Brain pericyte (primary cell): ENCODE measurements at regions not wholly inside any gene's neighbourhood (a gene's known extent, or its start where the extent isn't known, plus 50 kb on each side); places are given as distances from the start of the nearest gene placed in this dataset.

Experiments
- DNase-seq: peaks from one replicate; pipeline ENCODE4 v3.0.0-alpha.2; 2012; ENCODE audit warnings: low read depth, low spot score

DNA sequence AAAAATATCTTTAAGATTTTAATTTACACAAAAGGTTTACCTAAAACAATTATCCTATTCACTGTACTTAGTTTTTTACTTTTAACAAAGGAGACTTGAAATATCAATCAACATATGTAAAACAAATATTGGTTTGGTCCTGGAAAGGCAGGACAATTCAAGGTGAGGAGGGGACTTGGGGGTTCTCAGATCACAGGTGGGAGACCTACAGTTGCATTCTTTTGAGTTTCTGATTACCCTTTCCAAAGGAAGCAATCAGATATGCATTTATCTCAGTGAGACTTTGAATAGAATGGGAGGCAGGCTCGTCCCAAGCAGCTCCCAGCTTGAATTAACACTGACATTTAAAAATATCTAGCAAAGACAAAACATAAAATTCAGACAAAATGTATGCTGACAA lies 1917.3 kb downstream of the C4orf33 start:
- DNase-seq: no peak

DNA sequence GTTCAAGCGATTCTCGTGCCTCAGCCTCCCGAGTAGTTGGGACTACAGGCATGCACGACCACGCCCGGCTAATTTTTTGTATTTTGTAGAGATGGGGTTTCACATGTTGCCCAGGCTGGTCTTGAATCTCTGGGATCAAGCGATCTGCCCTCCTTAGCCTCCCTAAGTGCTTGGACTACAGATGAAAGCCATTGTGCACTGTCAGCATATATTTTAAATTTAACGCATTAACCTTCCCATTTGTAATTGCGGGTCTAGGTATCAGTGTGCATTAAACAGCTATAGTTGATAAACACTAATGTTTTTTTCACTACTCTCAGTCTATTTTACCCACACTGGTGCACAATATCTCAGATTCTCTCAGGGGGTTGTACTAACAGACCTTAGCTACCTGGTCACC lies 1930.8 kb downstream of the C4orf33 start:
- no peak for DNase-seq

GRCh38 chr4:131044368-131044767 lies 1948.4 kb downstream of the C4orf33 start:
- DNase-seq: no peak

DNA sequence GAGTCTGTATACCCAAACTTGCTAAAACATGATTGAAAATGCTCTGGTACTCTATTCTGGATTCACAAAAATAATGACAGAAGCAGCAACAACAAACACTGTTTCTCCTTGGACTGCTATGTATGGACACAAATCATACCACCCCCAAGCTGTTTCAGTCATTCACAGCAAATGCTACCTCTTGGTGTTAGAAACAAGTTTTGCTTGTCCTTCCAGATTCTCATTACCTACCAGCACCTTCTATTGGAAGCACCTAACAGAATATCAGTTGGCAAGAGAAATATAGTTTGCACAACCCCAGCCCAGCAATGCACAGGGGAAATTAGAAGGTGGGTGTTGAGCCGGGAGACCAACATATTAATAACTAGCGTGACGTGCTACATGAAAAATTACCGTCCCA lies 1950.9 kb downstream of the C4orf33 start:
- DNase-seq: no peak

DNA sequence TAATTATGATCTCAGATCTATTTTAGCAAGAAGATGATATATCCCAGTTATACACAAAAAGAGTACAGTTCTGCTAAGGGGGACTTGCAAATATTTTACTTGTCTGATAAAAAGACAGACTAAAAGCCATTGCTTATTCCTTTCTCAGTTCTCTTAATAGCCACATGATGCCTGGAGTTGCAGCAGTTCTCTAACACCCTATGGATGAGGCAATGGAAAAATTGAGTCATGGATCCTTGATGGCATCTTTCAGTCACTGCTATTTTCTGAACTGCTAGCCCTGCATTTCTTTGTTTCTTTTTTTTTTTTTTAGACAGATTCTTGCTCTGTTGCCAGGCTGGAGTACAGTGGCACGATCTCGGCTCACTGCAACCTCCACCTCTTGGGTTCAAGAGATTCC lies 1956.7 kb downstream of the C4orf33 start:
- DNase-seq: no peak

DNA sequence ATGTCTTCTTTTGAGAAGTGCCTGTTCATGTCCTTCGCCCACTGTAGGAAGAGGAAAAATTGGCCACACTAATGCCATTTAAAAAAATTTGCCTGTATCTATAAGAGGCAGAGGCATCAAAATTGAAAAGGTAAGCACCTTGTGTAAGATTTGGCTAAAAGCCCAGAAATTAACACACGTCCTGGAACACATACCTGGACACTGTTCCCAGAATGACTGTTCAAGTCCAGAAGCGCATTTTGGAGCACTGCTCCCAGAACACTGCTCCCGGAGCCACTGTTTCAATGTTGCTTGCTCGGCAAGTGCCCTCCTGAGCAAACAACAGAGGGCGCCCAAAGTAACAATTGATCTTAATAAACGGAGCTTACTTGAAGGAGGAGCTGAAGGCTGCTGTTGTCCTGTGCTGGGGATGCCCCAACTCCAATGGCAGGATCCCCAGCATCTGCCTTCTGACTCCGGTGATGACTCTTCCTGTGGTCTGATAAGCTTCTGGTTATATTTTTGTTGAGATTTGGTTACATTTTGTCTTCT lies 1958.6 kb downstream of the C4orf33 start:
- DNase-seq: no peak

GRCh38 chr4:131061734-131062133 lies 1965.8 kb downstream of the C4orf33 start:
- DNase-seq: no peak

- DNase-seq: no peak
These were observed 1967.9 kb downstream of the C4orf33 start for GRCh38 chr4:131063878-131064277.

GRCh38 chr4:131081069-131081468 lies 1985.1 kb downstream of the C4orf33 start:
- DNase-seq: no peak

- DNase-seq: no peak
These were observed 1989.0 kb downstream of the C4orf33 start for GRCh38 chr4:131084997-131085396.

- no peak for DNase-seq
These were observed 1995.9 kb downstream of the C4orf33 start for GRCh38 chr4:131091896-131092295.

DNA sequence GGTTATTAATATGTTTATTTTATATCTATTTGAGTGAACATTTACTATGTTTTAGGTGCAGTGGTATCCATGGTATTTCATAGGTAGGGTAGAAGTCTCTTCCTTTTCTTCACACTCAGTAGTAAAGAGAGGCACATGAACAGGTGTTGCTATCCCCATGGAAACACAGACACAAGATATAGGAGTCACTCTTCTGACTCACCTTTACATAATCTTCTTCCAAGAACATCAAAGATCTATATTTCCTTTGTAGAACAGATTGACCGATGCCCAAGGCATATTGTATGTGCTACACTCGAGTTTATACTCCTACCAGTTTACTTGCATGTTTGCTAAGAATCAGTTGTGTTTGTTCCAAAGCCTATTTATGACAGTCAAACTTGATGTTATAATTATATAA lies 1997.4 kb downstream of the C4orf33 start:
- no peak for DNase-seq

DNA sequence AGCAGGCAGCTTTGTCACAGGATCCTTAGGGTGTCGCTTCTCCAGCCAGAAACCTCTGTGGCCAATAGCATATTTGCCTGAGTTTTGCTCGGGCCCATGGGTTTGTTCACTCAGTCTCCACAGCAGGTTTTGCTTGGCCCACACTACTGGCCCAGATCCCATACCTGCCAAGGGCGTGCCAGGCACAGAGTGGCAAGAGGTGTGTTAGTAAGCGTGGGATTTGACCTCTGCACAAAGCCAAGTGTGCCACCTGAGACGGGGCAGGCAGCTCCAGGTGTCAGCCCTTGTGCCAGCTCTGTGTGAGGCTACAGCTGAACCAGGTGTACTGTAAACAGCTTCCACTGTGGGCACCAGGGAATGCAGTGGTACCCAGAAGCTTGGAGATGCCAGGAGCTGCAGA lies 2003.0 kb downstream of the C4orf33 start:
- DNase-seq: no peak

DNA sequence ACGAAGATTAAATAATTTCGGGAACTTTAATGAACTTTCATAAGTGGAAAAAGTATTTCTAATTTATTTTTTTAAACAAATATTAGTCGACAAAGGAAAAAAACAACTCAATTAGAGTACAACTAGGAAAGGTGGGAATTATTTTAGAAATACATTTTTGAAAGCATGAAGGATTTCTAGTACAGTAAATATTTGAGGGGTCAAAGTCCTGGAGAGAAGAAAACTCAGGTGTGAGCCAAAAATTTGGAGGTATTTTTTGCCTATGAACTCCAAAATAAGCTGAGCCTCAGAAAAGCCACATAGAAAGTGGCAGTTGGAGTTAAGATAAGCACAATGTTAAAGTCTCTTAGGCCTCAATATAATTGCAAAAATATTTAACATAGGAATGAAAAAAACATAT lies 2017.3 kb downstream of the C4orf33 start:
- no peak for DNase-seq

DNA sequence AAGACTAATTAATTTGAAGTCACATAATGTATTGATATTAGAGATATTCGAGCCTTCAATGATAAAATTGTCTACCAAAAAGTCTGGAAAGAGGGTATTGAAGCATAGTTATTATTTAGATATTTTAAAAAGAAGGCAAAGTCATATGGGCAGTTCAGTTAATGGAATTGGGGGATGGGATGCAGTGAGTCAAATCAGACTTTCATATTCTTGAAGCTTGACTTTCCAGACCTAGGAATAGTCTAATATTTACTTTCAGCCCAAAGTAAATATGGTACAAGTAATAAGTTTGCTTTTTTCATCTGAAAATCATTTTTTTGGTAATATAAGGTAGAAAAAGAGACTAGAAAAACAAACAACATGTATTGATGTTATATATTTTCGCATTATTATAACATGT lies 2017.8 kb downstream of the C4orf33 start:
- DNase-seq: no peak

GRCh38 chr4:131119661-131120060 lies 2023.7 kb downstream of the C4orf33 start:
- no peak for DNase-seq

- DNase-seq: no peak
These were observed 2011.9 kb upstream of the PCDH10 start for GRCh38 chr4:131137196-131137595.

DNA sequence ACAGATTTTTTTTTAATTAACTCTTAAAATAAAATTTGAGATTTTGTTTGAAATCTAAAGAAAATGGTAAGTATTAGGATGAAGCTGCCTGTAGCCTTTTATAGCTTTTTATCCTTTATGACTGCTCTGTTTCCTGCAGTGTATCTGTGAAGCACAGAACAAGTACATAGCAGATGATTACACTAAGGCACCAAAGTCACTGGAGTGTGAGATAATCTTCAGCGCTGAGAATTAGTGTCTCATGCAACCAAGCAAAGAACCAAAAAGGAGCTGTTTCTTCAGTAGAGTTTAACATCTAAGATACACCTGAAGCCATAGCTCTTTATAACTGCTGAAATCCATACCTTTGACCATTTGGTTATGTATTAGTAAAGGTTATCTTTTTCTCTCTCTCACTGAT lies 1989.8 kb upstream of the PCDH10 start:
- no peak for DNase-seq

DNA sequence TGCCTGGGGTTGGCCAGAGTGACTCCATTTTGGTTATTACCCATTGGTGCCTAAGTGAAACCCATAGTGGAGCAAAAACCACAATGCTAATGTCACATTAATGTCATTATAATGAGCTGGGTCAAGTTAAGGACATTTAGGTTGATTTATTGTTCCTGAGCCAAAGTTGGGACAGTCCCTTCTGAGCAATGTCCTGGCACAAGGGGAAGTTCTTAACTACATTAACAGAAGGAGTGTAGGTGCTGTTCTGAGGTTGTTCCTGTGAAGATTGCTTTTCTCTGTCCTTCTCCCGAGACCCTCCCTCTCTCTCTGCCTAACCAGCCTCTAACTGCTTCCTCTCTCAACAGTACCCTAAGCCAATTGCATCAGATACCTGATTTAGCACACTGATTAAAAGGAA lies 1956.8 kb upstream of the PCDH10 start:
- DNase-seq: no peak

- no peak for DNase-seq
These were observed 1941.5 kb upstream of the PCDH10 start for GRCh38 chr4:131207589-131207988.

DNA sequence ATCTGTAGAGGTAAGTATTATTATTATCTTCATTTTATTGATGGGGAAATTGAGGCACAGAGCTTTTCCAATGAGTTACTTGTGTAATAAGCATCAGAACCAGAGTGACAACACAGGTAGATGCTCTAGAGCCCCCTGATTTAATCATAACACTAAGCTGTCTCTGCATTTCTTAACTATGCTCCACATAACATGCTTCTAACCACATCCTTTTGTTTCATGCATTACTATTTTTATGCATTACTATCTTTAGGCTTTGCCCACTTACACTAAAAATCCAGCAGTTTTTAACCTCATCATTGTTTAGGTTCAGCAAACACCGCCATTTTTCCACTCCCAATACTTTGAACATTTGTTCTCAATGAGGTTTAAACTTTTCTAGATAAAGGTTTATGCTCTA lies 1900.8 kb upstream of the PCDH10 start:
- no peak for DNase-seq

DNA sequence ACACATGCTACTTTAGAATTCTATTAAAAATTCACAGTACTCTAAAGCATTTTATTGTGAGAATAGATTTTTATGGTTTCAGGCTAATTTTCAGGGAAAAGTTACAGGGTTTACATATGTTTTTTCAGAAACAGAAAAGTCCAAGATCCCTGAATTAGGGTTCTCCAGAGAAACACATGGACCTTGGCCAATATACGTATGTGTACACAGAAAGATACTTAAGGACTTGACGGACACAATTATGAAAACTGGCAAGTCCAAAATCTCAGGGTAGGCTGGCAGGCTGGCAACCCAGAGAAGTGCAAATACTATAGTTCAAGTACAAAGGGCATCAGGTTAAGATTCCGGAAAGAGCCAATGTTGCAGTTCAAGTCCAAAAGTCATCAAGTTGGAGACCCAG lies 1897.8 kb upstream of the PCDH10 start:
- DNase-seq: no peak

- no peak for DNase-seq
These were observed 1891.9 kb upstream of the PCDH10 start for GRCh38 chr4:131257241-131257640.

DNA sequence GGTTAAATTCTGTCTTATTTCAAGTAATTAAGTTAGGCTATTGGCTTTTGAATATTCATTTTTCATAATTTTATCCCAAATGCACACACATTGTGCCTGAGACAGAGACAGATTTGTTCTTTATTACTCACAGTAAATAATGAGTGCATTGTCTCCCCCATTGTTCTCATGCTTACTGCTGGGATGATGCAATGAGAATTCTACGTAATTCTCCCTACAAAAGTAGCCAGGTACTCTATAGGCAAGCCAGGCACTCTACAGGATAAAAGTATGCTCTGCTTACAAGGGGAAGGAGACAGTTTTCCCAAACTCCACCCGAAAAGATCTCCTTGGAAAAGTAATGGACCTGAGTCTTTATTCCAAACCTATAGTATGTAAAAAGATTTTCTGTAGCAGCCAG lies 1890.7 kb upstream of the PCDH10 start:
- no peak for DNase-seq

GRCh38 chr4:131288441-131288840 lies 1860.7 kb upstream of the PCDH10 start:
- DNase-seq: no peak
